Caco-2 (cell line): ENCODE measurements at regions not wholly inside any gene's neighbourhood (a gene's known extent, or its start where the extent isn't known, plus 50 kb on each side); places are given as distances from the start of the nearest gene placed in this dataset.

Experiments used
- BruUV-seq: library from RNA; stranded (reverse); fragments of 400-500 nt; replicated peaks from 2 replicates; lab custom pipeline; 2021; lab: Mats Ljungman, UMichigan
- CTCF ChIA-PET: fragments of 300-600 bp; sonication (Branson Sonifier 250); formaldehyde crosslinking; loops from one replicate; lab custom pipeline; 2022; ENCODE audit warnings: antibody characterized with exemption; lab: Charles Lee
- POLR2A ChIA-PET: fragments of 300-600 bp; sonication (Branson Sonifier 250); formaldehyde crosslinking; loops from one replicate; lab custom pipeline; 2022; ENCODE audit warnings: antibody characterized with exemption; lab: Charles Lee
- DNase-seq, 2 experiments: peaks; one replicate each; pipeline versions ENCODE4 v3.0.0 to v3.0.0-alpha.2; 2020 to 2022
- H3K27me3 ChIP-seq: replicated peaks from 2 replicates; pipeline ENCODE4 v1.6.0; 2011; ENCODE audit warnings: low read length; ENCODE audit not compliant: control insufficient read depth, insufficient read depth
- H3K36me3 ChIP-seq: 2 replicates; pipeline ENCODE4 v1.5.1; 2011; ENCODE audit warnings: low read length; ENCODE audit not compliant: control insufficient read depth, insufficient read depth
- H3K4me1 ChIP-seq: fragments of 250-450 bp; sonication (Bioruptor Pico); 2 replicates; pipeline ENCODE4 v1.5.1; 2020; ENCODE audit warnings: mild to moderate bottlenecking
- H3K4me3 ChIP-seq: 2 replicates; pipeline ENCODE4 v1.5.1; 2011; ENCODE audit warnings: low read depth, mild to moderate bottlenecking, control low read depth, low read length
- H3K9me3 ChIP-seq: fragments of 250-450 bp; sonication (Bioruptor Pico); 2 replicates; pipeline ENCODE4 v1.5.1; 2020; ENCODE audit warnings: mild to moderate bottlenecking, moderate library complexity
- H3K27ac Mint-ChIP-seq: one replicate; pipeline ENCODE4 v1.8.0; 2022; ENCODE audit warnings: mixed read lengths; ENCODE audit not compliant: unreplicated experiment
- H3K27me3 Mint-ChIP-seq: one replicate; pipeline ENCODE4 v1.8.0; 2022; ENCODE audit warnings: mixed read lengths; ENCODE audit not compliant: insufficient read depth, unreplicated experiment
- H3K36me3 Mint-ChIP-seq: one replicate; pipeline ENCODE4 v1.8.0; 2022; ENCODE audit warnings: mild to moderate bottlenecking, mixed read lengths; ENCODE audit not compliant: insufficient read depth, unreplicated experiment
- H3K4me1 Mint-ChIP-seq: one replicate; pipeline ENCODE4 v1.8.0; 2022; ENCODE audit warnings: low read depth, mixed read lengths; ENCODE audit not compliant: unreplicated experiment
- H3K4me3 Mint-ChIP-seq: one replicate; pipeline ENCODE4 v1.8.0; 2022; ENCODE audit warnings: mild to moderate bottlenecking, moderate library complexity, mixed read lengths; ENCODE audit not compliant: unreplicated experiment
- H3K9me3 Mint-ChIP-seq: one replicate; pipeline ENCODE4 v1.8.0; 2022; ENCODE audit warnings: mixed read lengths; ENCODE audit not compliant: unreplicated experiment
- intact Hi-C: fragments of 100-400 bp; cut with micrococcal nuclease; formaldehyde crosslinking; loops from one replicate; pipeline ENCODE4 v1.10.0; 2022; ENCODE audit not compliant: unreplicated experiment
- TF ChIP-seq, protein P1 (sequence below), 2 experiments: fragments of 200-600 bp in 1 of 2; IDR thresholded peaks; 1 replicate in 1 of 2; 2 replicates in 1 of 2; pipeline versions ENCODE4 v1.5.1 to v1.8.0; 2011 to 2022; ENCODE audit warnings: antibody characterized with exemption in 1 of 2, control low read depth in 1 of 2, inconsistent platforms in 1 of 2, low read depth in 1 of 2, low read length in 1 of 2, mild to moderate bottlenecking in 1 of 2, moderate library complexity in 1 of 2; ENCODE audit not compliant: insufficient read depth in 1 of 2, severe bottlenecking in 1 of 2, unreplicated experiment in 1 of 2

DNA sequence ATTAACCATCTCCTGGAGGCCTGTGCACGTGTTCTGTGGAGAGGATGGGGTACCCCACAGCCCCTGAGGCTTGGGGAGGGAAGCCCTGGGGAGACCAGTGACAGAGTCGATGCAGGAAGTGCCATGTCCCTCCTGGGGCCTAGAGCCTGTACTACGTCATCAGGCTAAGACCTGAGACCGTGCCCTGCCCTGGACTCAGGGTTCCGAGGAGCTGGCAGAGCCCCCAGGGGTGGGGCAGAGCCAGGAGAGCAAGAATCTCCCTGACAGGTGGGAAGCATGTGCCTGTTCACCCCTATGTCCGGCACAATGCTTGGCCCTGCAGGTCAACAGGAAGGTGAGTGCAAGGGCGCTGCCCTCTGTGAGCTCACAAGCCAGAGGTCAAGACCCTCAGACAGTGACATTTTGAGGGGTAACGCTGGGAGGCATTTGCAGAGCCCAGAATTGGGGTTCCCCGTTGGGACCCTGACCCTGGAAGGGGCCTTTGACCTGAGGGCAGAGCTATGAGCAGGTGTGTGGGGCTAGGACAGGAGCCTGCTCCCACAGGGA lies 781.6 kb downstream of the BRD1 start:
- Mint-ChIP-seq H3K9me3 (no peaks in the 10 kb centered on the region), H3K27me3 (peaks cover 27% of the 10 kb centered on the region), H3K36me3 (no peaks in the 10 kb centered on the region), H3K27ac (no peak overlapping the region), H3K4me3 (no peak overlapping the region), H3K4me1 (no peaks in the 10 kb centered on the region)
- intact Hi-C loops, result loop anchor here (1.0 kb wide), 1 partner anchor 259 kb away; no protein-coding TSS in a partner anchor
- Histone ChIP-seq H3K27me3 (no peaks in the 10 kb centered on the region; the same call in 1 of the 2 replicates), H3K4me1 (no peaks in the 10 kb centered on the region), H3K4me3 (no peak overlapping the region), H3K9me3 (no peaks in the 10 kb centered on the region), H3K36me3 (no peaks in the 10 kb centered on the region)
- POLR2A ChIA-PET, result no interaction called here
- BruUV-seq, result no TSS peak
- CTCF ChIA-PET, result interaction anchor here (1.1 kb wide), 1 partner anchor 259 kb away, joined by 18 read pairs; no protein-coding TSS in a partner anchor
- DNase-seq, result no peak
- TF ChIP-seq, protein P1, sequence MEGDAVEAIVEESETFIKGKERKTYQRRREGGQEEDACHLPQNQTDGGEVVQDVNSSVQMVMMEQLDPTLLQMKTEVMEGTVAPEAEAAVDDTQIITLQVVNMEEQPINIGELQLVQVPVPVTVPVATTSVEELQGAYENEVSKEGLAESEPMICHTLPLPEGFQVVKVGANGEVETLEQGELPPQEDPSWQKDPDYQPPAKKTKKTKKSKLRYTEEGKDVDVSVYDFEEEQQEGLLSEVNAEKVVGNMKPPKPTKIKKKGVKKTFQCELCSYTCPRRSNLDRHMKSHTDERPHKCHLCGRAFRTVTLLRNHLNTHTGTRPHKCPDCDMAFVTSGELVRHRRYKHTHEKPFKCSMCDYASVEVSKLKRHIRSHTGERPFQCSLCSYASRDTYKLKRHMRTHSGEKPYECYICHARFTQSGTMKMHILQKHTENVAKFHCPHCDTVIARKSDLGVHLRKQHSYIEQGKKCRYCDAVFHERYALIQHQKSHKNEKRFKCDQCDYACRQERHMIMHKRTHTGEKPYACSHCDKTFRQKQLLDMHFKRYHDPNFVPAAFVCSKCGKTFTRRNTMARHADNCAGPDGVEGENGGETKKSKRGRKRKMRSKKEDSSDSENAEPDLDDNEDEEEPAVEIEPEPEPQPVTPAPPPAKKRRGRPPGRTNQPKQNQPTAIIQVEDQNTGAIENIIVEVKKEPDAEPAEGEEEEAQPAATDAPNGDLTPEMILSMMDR (IDR thresholded peaks at IDR 0.05; ENCODE audit: insufficient read depth in 1 of 2, low read depth in 1 of 2, low read length in 1 of 2, severe bottlenecking in 1 of 2, unreplicated experiment in 1 of 2), result no peak

- Mint-ChIP-seq H3K36me3 (no peaks in the 10 kb centered on the region), H3K4me3 (no peak overlapping the region), H3K4me1 (no peaks in the 10 kb centered on the region), H3K9me3 (no peaks in the 10 kb centered on the region), H3K27ac (no peak overlapping the region), H3K27me3 (peaks cover 23% of the 10 kb centered on the region)
- no TSS peak for BruUV-seq
- H3K27me3 ChIP-seq, result no peaks in the 10 kb centered on the region; the same call in 1 of the 2 replicates
- H3K9me3 ChIP-seq, result no peaks in the 10 kb centered on the region
- ChIA-PET CTCF (no interaction called here), POLR2A (no interaction called here)
- no peak for DNase-seq
- intact Hi-C loops, result no loop called here
- H3K36me3 ChIP-seq, result no peaks in the 10 kb centered on the region
- no peaks in the 10 kb centered on the region for H3K4me1 ChIP-seq
- H3K4me3 ChIP-seq, result no peak overlapping the region
- TF ChIP-seq, protein P1 (IDR thresholded peaks at IDR 0.05; ENCODE audit: insufficient read depth in 1 of 2, low read depth in 1 of 2, low read length in 1 of 2, severe bottlenecking in 1 of 2, unreplicated experiment in 1 of 2), result no peak
Observed at GRCh38 chr22:49045276-49045675, 782.4 kb downstream of the BRD1 start.

DNA sequence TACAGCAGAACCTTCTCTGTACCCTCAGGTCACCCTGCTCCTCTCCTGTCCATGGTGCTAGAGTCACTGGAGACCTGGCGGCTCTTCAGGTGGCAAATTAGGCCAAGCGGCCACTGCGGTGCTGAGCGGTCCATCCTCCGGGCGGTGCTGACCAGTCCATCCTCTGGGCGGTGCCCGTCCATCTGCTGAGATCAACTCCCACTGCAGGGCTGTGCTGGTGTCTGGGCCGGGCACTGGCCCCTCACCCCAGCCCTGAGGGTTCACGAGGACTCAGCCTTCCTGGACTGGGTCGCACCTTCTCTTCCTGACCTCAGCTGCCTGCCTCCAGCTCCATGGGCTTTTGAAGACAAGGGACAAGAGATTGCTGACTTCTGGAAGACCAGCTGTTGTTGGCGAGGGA lies 782.9 kb downstream of the BRD1 start:
- Histone ChIP-seq H3K36me3 (no peaks in the 10 kb centered on the region), H3K4me1 (no peaks in the 10 kb centered on the region), H3K4me3 (no peak overlapping the region), H3K27me3 (no peaks in the 10 kb centered on the region; the same call in 1 of the 2 replicates), H3K9me3 (no peaks in the 10 kb centered on the region)
- no peak for DNase-seq
- intact Hi-C loops, result no loop called here
- Mint-ChIP-seq H3K4me1 (no peaks in the 10 kb centered on the region), H3K27ac (no peak overlapping the region), H3K27me3 (peaks cover 27% of the 10 kb centered on the region), H3K36me3 (no peaks in the 10 kb centered on the region), H3K4me3 (no peak overlapping the region), H3K9me3 (no peaks in the 10 kb centered on the region)
- BruUV-seq, result no TSS peak
- CTCF ChIA-PET, result no interaction called here
- TF ChIP-seq, protein P1 (IDR thresholded peaks at IDR 0.05; ENCODE audit: insufficient read depth in 1 of 2, low read depth in 1 of 2, low read length in 1 of 2, severe bottlenecking in 1 of 2, unreplicated experiment in 1 of 2), result no peak
- POLR2A ChIA-PET, result no interaction called here
